ENCODE measurements at regions not wholly inside any gene's neighbourhood (a gene's known extent, or its start where the extent isn't known, plus 50 kb on each side); places are given as distances from the start of the nearest gene placed in this dataset.

GRCh38 chr13:55566334-55566733, 1574.4 kb upstream of the PRR20A start:
- no peak for TF ChIP-seq CTCF (IDR thresholded peaks at IDR 0.05)
- no peak for TF ChIP-seq EZH2 (IDR thresholded peaks at IDR 0.05; ENCODE audit: borderline replicate concordance, insufficient read depth, low read depth, low read length, poor library complexity, severe bottlenecking)
- Mint-ChIP-seq H3K9me3 (ENCODE audit: insufficient read depth) (no peaks in the 10 kb centered on the region), H3K4me1 (no peaks in the 10 kb centered on the region), H3K4me3 (no peak overlapping the region), H3K27ac (no peak overlapping the region), H3K27me3 (no peaks in the 10 kb centered on the region)
- intact Hi-C loops (cut with micrococcal nuclease) = no loop called here
- ChIA-PET CTCF (no interaction called here), POLR2A (no interaction called here)
- no peaks in the 10 kb centered on the region for H3K36me3 ChIP-seq (replicated peaks in 1 of 2; ENCODE audit: control extremely low read depth in 1 of 2, control insufficient read depth in 1 of 2, extremely low read depth in 1 of 2, insufficient read depth in 2 of 2, low read length in 1 of 2)
- no peak overlapping the region for H3K4me2 ChIP-seq (replicated peaks; ENCODE audit: low read depth, low read length, poor library complexity, severe bottlenecking)
- H3K4me3 ChIP-seq (ENCODE audit: control extremely low read depth in 1 of 5, extremely low read depth in 1 of 5, insufficient read depth in 1 of 5, low read depth in 2 of 5, low read length in 4 of 5) = no peak overlapping the region
- no peaks in the 10 kb centered on the region for H3K4me1 ChIP-seq (ENCODE audit: control insufficient read depth in 2 of 2, insufficient read depth in 2 of 2, low read length in 2 of 2)
- H3K27me3 ChIP-seq (replicated peaks in 1 of 4; ENCODE audit: control extremely low read depth in 1 of 4, control insufficient read depth in 3 of 4, insufficient read depth in 4 of 4, low read length in 3 of 4) = no peaks in the 10 kb centered on the region
- WGBS (ENCODE audit: insufficient coverage) = 100% methylated on average over 1 of the region's 2 CpGs
- H3K79me2 ChIP-seq (ENCODE audit: control insufficient read depth, insufficient read depth, low read length) = no peaks in the 10 kb centered on the region
- no peak overlapping the region for H3K9ac ChIP-seq (ENCODE audit: low read length)
- ATAC-seq (ENCODE audit: low read depth) (no peak), DNase-seq (no peak)
- H3K9me3 ChIP-seq (ENCODE audit: control extremely low read depth in 1 of 3, control insufficient read depth in 2 of 3, insufficient read depth in 1 of 3, low read length in 2 of 3) = no peaks in the 10 kb centered on the region
- H3K27ac ChIP-seq (ENCODE audit: low read length in 2 of 2) = no peak overlapping the region
- H4K20me1 ChIP-seq (ENCODE audit: control insufficient read depth, insufficient read depth, low read length, poor library complexity, severe bottlenecking) = no peaks in the 10 kb centered on the region
- no peak overlapping the region for H2AFZ ChIP-seq (ENCODE audit: insufficient read depth, low read depth, low read length, poor library complexity, severe bottlenecking)

GRCh38 chr13:55566779-55567178, 1573.9 kb upstream of the PRR20A start:
- Histone ChIP-seq H3K79me2 (ENCODE audit: control insufficient read depth, insufficient read depth, low read length) (no peaks in the 10 kb centered on the region), H3K27ac (ENCODE audit: low read length in 2 of 2) (no peak overlapping the region), H3K27me3 (replicated peaks in 1 of 4; ENCODE audit: control extremely low read depth in 1 of 4, control insufficient read depth in 3 of 4, insufficient read depth in 4 of 4, low read length in 3 of 4) (no peaks in the 10 kb centered on the region), H4K20me1 (ENCODE audit: control insufficient read depth, insufficient read depth, low read length, poor library complexity, severe bottlenecking) (no peaks in the 10 kb centered on the region), H3K9ac (ENCODE audit: low read length) (no peak overlapping the region), H2AFZ (ENCODE audit: insufficient read depth, low read depth, low read length, poor library complexity, severe bottlenecking) (no peak overlapping the region), H3K9me3 (ENCODE audit: control extremely low read depth in 1 of 3, control insufficient read depth in 2 of 3, insufficient read depth in 1 of 3, low read length in 2 of 3) (no peaks in the 10 kb centered on the region), H3K36me3 (replicated peaks in 1 of 2; ENCODE audit: control extremely low read depth in 1 of 2, control insufficient read depth in 1 of 2, extremely low read depth in 1 of 2, insufficient read depth in 2 of 2, low read length in 1 of 2) (no peaks in the 10 kb centered on the region), H3K4me1 (ENCODE audit: control insufficient read depth in 2 of 2, insufficient read depth in 2 of 2, low read length in 2 of 2) (no peaks in the 10 kb centered on the region), H3K4me2 (replicated peaks; ENCODE audit: low read depth, low read length, poor library complexity, severe bottlenecking) (no peak overlapping the region), H3K4me3 (ENCODE audit: control extremely low read depth in 1 of 5, extremely low read depth in 1 of 5, insufficient read depth in 1 of 5, low read depth in 2 of 5, low read length in 4 of 5) (no peak overlapping the region)
- H3K4me1 Mint-ChIP-seq = no peaks in the 10 kb centered on the region
- CTCF ChIA-PET = no interaction called here
- ATAC-seq (ENCODE audit: low read depth) = no peak
- intact Hi-C loops (cut with micrococcal nuclease) = no loop called here
- no peak overlapping the region for H3K4me3 Mint-ChIP-seq
- 85% methylated on average over 3 of the region's 3 CpGs for WGBS (ENCODE audit: insufficient coverage)
- no peak for TF ChIP-seq EZH2 (IDR thresholded peaks at IDR 0.05; ENCODE audit: borderline replicate concordance, insufficient read depth, low read depth, low read length, poor library complexity, severe bottlenecking)
- TF ChIP-seq CTCF (IDR thresholded peaks at IDR 0.05) = no peak
- no peak overlapping the region for H3K27ac Mint-ChIP-seq
- no peak for DNase-seq
- POLR2A ChIA-PET = no interaction called here
- H3K27me3 Mint-ChIP-seq = no peaks in the 10 kb centered on the region
- H3K9me3 Mint-ChIP-seq (ENCODE audit: insufficient read depth) = no peaks in the 10 kb centered on the region

Data from B cell (primary cell).